ENCODE measurements at regions not wholly inside any gene's neighbourhood (a gene's known extent, or its start where the extent isn't known, plus 50 kb on each side); places are given as distances from the start of the nearest gene placed in this dataset.

- Histone ChIP-seq H3K4me1 (ENCODE audit: insufficient read depth, low read length) (no peaks in the 10 kb centered on the region), H3K9ac (ENCODE audit: extremely low read depth, insufficient read length, low read length) (no peak overlapping the region), H3K18ac (ENCODE audit: insufficient read length, low read depth, low read length) (no peak overlapping the region), H3K23me2 (ENCODE audit: insufficient read length, low read depth, low read length, poor library complexity, severe bottlenecking) (no peaks in the 10 kb centered on the region), H2BK120ac (ENCODE audit: low read depth, low read length, poor library complexity, severe bottlenecking) (no peak overlapping the region), H3K27me3 (ENCODE audit: insufficient read depth, low read length) (no peaks in the 10 kb centered on the region), H3K27ac (ENCODE audit: insufficient read length, low read depth, low read length) (no peak overlapping the region), H2BK12ac (ENCODE audit: insufficient read length, low read depth, low read length) (no peak overlapping the region), H4K20me1 (ENCODE audit: control insufficient read depth, insufficient read depth, insufficient read length) (no peaks in the 10 kb centered on the region), H3K9me3 (ENCODE audit: control insufficient read depth, low read depth, low read length) (no peaks in the 10 kb centered on the region), H2AFZ (ENCODE audit: low read length) (no peak overlapping the region), H3K79me2 (ENCODE audit: insufficient read depth, low read length) (no peaks in the 10 kb centered on the region), H2BK5ac (ENCODE audit: insufficient read length, low read length) (no peak overlapping the region), H2BK15ac (ENCODE audit: low read depth, low read length) (no peak overlapping the region), H4K8ac (replicated peaks; ENCODE audit: insufficient read length, low read depth, low read length) (no peak overlapping the region), H3K4ac (ENCODE audit: low read depth, low read length) (no peak overlapping the region), H3K23ac (ENCODE audit: insufficient read length, low read depth, low read length) (no peak overlapping the region), H4K5ac (ENCODE audit: insufficient read length, low read depth, low read length) (no peak overlapping the region), H4K91ac (ENCODE audit: insufficient read length, low read depth, low read length) (no peak overlapping the region), H3K79me1 (ENCODE audit: insufficient read depth, low read depth, low read length, poor library complexity, severe bottlenecking) (no peaks in the 10 kb centered on the region), H2BK20ac (ENCODE audit: low read depth, low read length, poor library complexity, severe bottlenecking) (no peak overlapping the region), H3T11ph (ENCODE audit: low read length) (no peak overlapping the region), H2AK5ac (ENCODE audit: insufficient read length, low read length) (no peak overlapping the region), H3K56ac (ENCODE audit: insufficient read length, low read depth, low read length) (no peak overlapping the region), H3K4me2 (ENCODE audit: insufficient read depth, insufficient read length, low read length) (no peak overlapping the region), H3K14ac (ENCODE audit: insufficient read depth, low read length) (no peak overlapping the region)
- Mint-ChIP-seq H3K4me1 (no peaks in the 10 kb centered on the region; a peak in 1 of 4 replicates), H3K9me3 (peaks cover 28 to 30% of the 10 kb centered on the region in 2 experiments), H3K27me3 (ENCODE audit: low read depth) (no peaks in the 10 kb centered on the region; the same call in 1 of the 2 replicates), H3K36me3 (ENCODE audit: insufficient read depth in 1 of 3, low read depth in 3 of 3) (peaks cover 0 to 25% (median 8%) of the 10 kb centered on the region in 3 experiments; a peak in 5 of 7 replicates), H3K4me3 (no peak overlapping the region), H3K27ac (no peak overlapping the region)
- TF ChIP-seq, protein P1, sequence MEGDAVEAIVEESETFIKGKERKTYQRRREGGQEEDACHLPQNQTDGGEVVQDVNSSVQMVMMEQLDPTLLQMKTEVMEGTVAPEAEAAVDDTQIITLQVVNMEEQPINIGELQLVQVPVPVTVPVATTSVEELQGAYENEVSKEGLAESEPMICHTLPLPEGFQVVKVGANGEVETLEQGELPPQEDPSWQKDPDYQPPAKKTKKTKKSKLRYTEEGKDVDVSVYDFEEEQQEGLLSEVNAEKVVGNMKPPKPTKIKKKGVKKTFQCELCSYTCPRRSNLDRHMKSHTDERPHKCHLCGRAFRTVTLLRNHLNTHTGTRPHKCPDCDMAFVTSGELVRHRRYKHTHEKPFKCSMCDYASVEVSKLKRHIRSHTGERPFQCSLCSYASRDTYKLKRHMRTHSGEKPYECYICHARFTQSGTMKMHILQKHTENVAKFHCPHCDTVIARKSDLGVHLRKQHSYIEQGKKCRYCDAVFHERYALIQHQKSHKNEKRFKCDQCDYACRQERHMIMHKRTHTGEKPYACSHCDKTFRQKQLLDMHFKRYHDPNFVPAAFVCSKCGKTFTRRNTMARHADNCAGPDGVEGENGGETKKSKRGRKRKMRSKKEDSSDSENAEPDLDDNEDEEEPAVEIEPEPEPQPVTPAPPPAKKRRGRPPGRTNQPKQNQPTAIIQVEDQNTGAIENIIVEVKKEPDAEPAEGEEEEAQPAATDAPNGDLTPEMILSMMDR (conservative IDR thresholded peaks at IDR 0.05) = no peak
- DNase-seq = no peak
- no CpG with 5 or more reads among the region's 4 CpGs for WGBS (ENCODE audit: extremely low coverage, insufficient read length, low lambda C conversion rate)
Measured at GRCh38 chr4:14787221-14787620, 215.1 kb upstream of the CPEB2 start.

Measured in H9 (cell line).